ENCODE measurements at regions not wholly inside any gene's neighbourhood (a gene's known extent, or its start where the extent isn't known, plus 50 kb on each side); places are given as distances from the start of the nearest gene placed in this dataset.
"Not testable (repeated sequence)": the region's sequence is repeated elsewhere in the genome, so short reads cannot be mapped to it uniquely, and the experiment has no call there.

DNA sequence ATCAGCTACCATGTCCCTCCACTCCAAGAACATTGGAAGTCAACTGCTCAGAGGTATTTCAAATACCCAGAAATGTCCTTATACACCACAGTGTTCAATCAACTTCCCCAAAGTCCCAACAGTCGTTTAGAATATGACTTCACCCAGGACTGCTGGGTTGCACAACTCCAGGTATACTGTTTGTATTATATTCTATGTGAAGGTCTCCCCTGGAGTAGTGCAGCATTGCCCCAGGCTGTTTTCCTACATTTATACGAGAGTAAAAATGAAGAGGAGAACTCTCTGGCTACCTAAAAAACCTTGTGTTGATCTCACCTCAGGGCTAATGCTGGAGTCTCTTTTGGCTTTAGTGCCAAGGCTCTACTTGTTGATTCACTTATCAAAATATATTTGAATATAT, 183.6 kb upstream of the MAP3K1 start:
- Histone ChIP-seq H3K36me3 (no peaks in the 10 kb centered on the region), H3K4me1 (peaks cover 0 to 9% (median 4%) of the 10 kb centered on the region in 4 donors), H3K4me3 (no peak overlapping the region), H3K27ac (no peak overlapping the region), H3K27me3 (no peaks in the 10 kb centered on the region), H3K9me3 (peaks cover 0 to 10% (median 0%) of the 10 kb centered on the region in 4 donors)
- TF ChIP-seq, protein P1, sequence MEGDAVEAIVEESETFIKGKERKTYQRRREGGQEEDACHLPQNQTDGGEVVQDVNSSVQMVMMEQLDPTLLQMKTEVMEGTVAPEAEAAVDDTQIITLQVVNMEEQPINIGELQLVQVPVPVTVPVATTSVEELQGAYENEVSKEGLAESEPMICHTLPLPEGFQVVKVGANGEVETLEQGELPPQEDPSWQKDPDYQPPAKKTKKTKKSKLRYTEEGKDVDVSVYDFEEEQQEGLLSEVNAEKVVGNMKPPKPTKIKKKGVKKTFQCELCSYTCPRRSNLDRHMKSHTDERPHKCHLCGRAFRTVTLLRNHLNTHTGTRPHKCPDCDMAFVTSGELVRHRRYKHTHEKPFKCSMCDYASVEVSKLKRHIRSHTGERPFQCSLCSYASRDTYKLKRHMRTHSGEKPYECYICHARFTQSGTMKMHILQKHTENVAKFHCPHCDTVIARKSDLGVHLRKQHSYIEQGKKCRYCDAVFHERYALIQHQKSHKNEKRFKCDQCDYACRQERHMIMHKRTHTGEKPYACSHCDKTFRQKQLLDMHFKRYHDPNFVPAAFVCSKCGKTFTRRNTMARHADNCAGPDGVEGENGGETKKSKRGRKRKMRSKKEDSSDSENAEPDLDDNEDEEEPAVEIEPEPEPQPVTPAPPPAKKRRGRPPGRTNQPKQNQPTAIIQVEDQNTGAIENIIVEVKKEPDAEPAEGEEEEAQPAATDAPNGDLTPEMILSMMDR (IDR thresholded peaks at IDR 0.05), result no peak
- no peak for TF ChIP-seq EP300 (IDR thresholded peaks at IDR 0.05)
- TF ChIP-seq POLR2A (IDR thresholded peaks at IDR 0.05), result no peak
- TF ChIP-seq POLR2AphosphoS5 (IDR thresholded peaks at IDR 0.05), result no peak
- WGBS, 5 donors, result 64 to 89% (median 79%) methylated on average over 2 of the region's 2 CpGs
- no peak for DNase-seq
- intact Hi-C loops (cut with DNase I; ENCODE audit: low total_unique reads), result no loop called here

DNA sequence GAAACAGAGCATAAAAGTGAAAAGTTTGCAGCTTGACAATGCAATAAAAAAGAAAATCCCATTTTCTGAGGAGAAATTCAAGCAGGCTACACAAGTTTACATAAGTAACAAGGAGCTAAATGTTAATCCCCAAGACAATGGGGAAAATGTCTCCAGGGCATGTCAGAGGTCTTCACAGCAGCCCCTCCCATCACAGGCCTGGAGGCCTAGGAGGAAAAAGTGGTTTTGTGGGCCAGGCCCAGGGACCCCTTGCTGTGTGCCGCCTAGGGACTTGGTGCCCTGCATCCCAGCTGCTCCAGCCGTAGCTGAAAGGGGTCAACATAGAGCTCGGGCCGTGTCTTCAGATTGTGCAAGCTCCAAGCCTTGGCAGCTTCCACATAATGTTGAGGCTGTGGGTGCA, 186.7 kb upstream of the MAP3K1 start:
- H3K9me3 ChIP-seq; H3K36me3 ChIP-seq; H3K27me3 ChIP-seq; H3K4me3 ChIP-seq; DNase-seq; H3K27ac ChIP-seq; H3K4me1 ChIP-seq; intact Hi-C loops (cut with DNase I; ENCODE audit: low total_unique reads): not testable (repeated sequence)
- WGBS, 5 donors, result 92 to 98% (median 97%) methylated on average over 4 of the region's 4 CpGs

DNA sequence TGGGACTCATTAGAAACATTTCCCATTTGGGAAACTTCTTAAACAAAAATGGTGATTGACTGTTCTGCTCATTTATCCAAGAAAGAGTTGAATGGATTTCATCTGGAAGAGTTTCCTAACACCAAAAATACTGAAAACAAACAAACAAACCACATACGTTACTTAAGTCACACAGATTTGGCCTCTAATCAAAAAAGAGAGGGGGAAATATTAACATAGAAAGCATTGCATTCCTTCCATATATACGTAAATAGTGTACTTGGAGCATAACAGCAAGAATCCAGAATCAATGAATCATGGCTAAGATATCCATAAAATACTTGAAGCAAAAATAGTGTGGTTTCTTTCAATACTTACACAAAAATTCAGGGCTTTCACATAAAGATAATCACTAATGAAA, 189.8 kb upstream of the MAP3K1 start:
- H3K27me3 ChIP-seq, result no peaks in the 10 kb centered on the region
- DNase-seq, result peak in 1 of 2 donors; percentile 80
- no peaks in the 10 kb centered on the region for H3K4me1 ChIP-seq
- peaks cover 0 to 17% (median 0%) of the 10 kb centered on the region in 4 donors for H3K9me3 ChIP-seq
- H3K36me3 ChIP-seq, result no peaks in the 10 kb centered on the region
- no peak overlapping the region for H3K4me3 ChIP-seq
- no peak overlapping the region for H3K27ac ChIP-seq
- WGBS, 5 donors, result 46 to 59% (median 48%) methylated on average over 2 of the region's 2 CpGs
- intact Hi-C loops (cut with DNase I; ENCODE audit: low total_unique reads), result no loop called here
- TF ChIP-seq EP300 (IDR thresholded peaks at IDR 0.05), result no peak
- TF ChIP-seq POLR2A (IDR thresholded peaks at IDR 0.05), result no peak
- TF ChIP-seq, protein P1 (IDR thresholded peaks at IDR 0.05), result no peak
- TF ChIP-seq POLR2AphosphoS5 (IDR thresholded peaks at IDR 0.05), result no peak

DNA sequence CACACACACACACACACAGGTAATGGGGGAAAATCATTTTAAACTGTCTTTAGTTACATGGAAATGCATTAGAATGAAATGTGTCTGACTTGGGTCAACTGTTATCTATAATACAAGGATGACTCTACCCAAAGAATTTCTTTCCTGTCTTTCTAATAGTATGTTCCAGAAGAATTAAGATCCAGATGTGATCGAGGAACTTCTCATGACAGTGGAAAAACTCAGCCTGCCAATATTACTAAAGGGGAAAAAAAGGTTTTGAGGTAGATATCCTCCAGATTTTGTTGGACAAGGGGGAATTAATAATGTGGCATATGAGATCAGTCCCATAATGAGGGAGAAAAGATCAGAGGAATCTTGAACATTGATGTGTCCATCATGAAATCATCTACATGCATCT, 190.6 kb upstream of the MAP3K1 start:
- no peak for DNase-seq
- 81 to 98% (median 86%) methylated on average over 1 of the region's 1 CpG for WGBS, 5 donors
- Histone ChIP-seq H3K9me3 (peaks cover 0 to 17% (median 0%) of the 10 kb centered on the region in 4 donors), H3K4me3 (no peak overlapping the region), H3K27me3 (no peaks in the 10 kb centered on the region), H3K4me1 (no peaks in the 10 kb centered on the region), H3K27ac (no peak overlapping the region), H3K36me3 (no peaks in the 10 kb centered on the region)
- no peak for TF ChIP-seq EP300 (IDR thresholded peaks at IDR 0.05)
- no peak for TF ChIP-seq POLR2A (IDR thresholded peaks at IDR 0.05)
- TF ChIP-seq POLR2AphosphoS5 (IDR thresholded peaks at IDR 0.05), result no peak
- TF ChIP-seq, protein P1 (IDR thresholded peaks at IDR 0.05), result no peak
- intact Hi-C loops (cut with DNase I; ENCODE audit: low total_unique reads), result no loop called here

DNA sequence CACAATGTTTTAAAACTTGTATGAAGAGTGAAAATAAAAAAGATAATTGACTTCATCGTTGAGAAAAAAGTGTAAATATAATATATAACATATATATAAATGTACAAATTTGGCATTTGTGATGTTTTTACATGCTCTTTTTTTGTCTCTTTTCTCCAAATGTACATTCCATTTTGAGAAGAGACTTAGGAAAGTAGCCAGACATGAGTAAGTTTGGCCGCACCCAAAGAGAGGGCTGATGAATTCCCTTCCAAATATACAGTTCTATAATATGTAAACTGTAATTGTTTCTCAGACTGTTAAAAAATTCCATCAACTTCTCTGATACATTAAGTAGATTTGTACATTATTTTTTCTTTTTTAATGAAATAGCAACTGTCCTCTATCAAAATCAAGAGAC, 193.2 kb upstream of the MAP3K1 start:
- intact Hi-C loops (cut with DNase I; ENCODE audit: low total_unique reads), result no loop called here
- WGBS, 5 donors, result 85 to 95% (median 88%) methylated on average over 2 of the region's 2 CpGs
- H3K9me3 ChIP-seq, result peaks cover 0 to 28% (median 10%) of the 10 kb centered on the region in 4 donors
- peaks cover 0 to 1% (median 0%) of the 10 kb centered on the region in 4 donors for H3K4me1 ChIP-seq
- no peak overlapping the region for H3K27ac ChIP-seq
- H3K27me3 ChIP-seq, result no peaks in the 10 kb centered on the region
- no peak overlapping the region for H3K4me3 ChIP-seq
- no peaks in the 10 kb centered on the region for H3K36me3 ChIP-seq
- no peak for DNase-seq
- TF ChIP-seq POLR2AphosphoS5 (IDR thresholded peaks at IDR 0.05) (no peak), POLR2A (IDR thresholded peaks at IDR 0.05) (no peak), EP300 (IDR thresholded peaks at IDR 0.05) (no peak)
- TF ChIP-seq, protein P1 (IDR thresholded peaks at IDR 0.05), result no peak

Measured in stomach (tissue), 8 donors.